BE2C (cell line): ENCODE measurements at regions not wholly inside any gene's neighbourhood (a gene's known extent, or its start where the extent isn't known, plus 50 kb on each side); places are given as distances from the start of the nearest gene placed in this dataset.

Source experiments
- DNase-seq: peaks from one replicate; pipeline ENCODE4 v3.0.0-alpha.2; 2020
- H3K27me3 ChIP-seq: fragments of 250-450 bp; sonication (Bioruptor Pico); 2 replicates; pipeline ENCODE4 v1.5.1; 2020; ENCODE audit warnings: mild to moderate bottlenecking
- H3K36me3 ChIP-seq: fragments of 250-450 bp; sonication (Bioruptor Pico); 2 replicates; pipeline ENCODE4 v1.5.1; 2020; ENCODE audit warnings: mild to moderate bottlenecking
- H3K4me1 ChIP-seq: fragments of 250-450 bp; sonication (Bioruptor Pico); 2 replicates; pipeline ENCODE4 v1.5.1; 2020
- H3K4me3 ChIP-seq: 2 replicates; pipeline ENCODE4 v1.5.1; 2011; ENCODE audit warnings: low read depth, low read length
- H3K9me3 ChIP-seq: fragments of 250-450 bp; sonication (Bioruptor Pico); 2 replicates; pipeline ENCODE4 v1.5.1; 2020
- CTCF ChIP-seq: IDR thresholded peaks from 2 replicates; pipeline ENCODE4 v1.5.1; 2012; ENCODE audit warnings: mild to moderate bottlenecking, low read depth, low read length

DNA sequence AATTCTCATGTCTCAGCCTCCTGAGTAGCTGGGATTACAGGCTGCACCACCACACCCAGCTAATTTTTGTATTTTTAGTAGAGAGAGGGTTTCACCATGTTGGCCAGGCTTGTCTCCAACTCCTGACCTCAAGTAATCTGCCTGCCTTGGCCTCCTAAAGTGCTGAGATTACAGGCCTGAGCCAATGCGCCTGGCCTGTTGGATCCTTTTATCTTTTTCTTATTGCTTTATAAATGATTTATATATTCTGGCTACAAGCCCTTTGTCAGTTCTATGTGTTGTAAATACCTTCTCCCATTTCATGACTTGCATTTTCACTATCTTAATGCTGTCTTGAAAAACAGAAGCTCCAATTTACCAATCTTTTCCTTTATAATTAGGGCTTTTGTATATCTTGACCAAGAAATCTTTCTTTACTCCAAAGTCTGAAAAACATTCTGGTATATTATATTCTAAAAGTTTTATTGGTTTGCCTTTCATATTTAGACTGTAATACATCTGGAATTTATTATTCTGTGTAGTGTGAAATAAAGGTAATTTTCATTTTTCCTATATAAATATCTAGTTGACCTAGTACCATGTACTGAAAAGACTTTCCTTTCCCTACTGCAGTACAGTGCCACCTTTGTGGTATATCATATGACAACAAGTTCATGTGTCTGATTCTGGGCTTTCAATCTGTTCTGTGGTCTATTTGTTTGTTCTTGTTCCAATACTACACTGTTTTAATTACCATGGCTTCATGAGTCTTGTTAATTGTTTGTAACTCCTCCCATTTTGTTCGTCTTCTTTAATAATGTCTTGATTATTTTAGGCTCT is 52.9 kb upstream of the RNU6-1 start:
- Histone ChIP-seq H3K27me3 (no peaks in the 10 kb centered on the region), H3K4me3 (no peak overlapping the region), H3K36me3 (no peaks in the 10 kb centered on the region), H3K9me3 (no peaks in the 10 kb centered on the region), H3K4me1 (peaks cover under 1% of the 10 kb centered on the region; the same call in 1 of the 2 replicates)
- DNase-seq = no peak
- no peak for TF ChIP-seq CTCF

- Histone ChIP-seq H3K4me1 (peaks cover 2% of the 10 kb centered on the region; the same call in 1 of the 2 replicates), H3K36me3 (no peaks in the 10 kb centered on the region), H3K27me3 (no peaks in the 10 kb centered on the region), H3K9me3 (no peaks in the 10 kb centered on the region), H3K4me3 (no peak overlapping the region)
- no peak for TF ChIP-seq CTCF
- no peak for DNase-seq
Observed at GRCh38 chr15:67895237-67895636, 55.4 kb upstream of the RNU6-1 start.

DNA sequence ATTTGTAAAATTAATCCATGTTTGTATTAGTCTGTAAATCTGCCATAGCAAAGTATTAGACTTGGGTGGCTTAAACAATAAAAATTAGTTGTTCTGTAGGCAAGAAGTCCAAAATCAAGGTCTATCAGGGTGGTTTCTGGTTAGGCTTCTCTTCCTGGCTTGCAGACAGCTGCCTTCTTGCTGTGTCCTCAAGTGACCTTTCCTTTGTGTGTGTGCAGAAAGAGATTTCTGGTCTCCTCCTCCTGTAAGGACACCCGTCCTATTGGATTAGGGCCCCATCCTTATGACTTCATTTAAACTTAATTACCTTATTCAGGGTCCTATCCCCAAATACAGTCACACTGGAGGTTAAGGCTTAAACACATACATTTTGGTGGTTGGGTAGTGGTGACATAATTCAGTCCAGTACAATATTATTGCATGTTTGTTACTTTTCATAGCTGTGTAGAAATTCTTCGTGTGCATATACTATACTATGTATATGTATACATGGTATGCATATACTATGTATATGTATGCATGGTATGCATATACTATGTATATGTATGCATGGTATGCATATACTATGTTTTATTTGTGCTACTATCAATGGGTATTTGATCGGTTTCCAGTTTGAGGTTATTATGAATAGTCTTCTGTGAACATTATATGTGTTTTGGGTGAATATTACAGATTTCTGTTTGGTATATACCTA is 57.9 kb upstream of the RNU6-1 start:
- DNase-seq = no peak
- TF ChIP-seq CTCF = no peak
- Histone ChIP-seq H3K4me1 (peaks cover 2% of the 10 kb centered on the region; the same call in 1 of the 2 replicates), H3K4me3 (no peak overlapping the region), H3K36me3 (no peaks in the 10 kb centered on the region), H3K27me3 (no peaks in the 10 kb centered on the region), H3K9me3 (no peaks in the 10 kb centered on the region)

DNA sequence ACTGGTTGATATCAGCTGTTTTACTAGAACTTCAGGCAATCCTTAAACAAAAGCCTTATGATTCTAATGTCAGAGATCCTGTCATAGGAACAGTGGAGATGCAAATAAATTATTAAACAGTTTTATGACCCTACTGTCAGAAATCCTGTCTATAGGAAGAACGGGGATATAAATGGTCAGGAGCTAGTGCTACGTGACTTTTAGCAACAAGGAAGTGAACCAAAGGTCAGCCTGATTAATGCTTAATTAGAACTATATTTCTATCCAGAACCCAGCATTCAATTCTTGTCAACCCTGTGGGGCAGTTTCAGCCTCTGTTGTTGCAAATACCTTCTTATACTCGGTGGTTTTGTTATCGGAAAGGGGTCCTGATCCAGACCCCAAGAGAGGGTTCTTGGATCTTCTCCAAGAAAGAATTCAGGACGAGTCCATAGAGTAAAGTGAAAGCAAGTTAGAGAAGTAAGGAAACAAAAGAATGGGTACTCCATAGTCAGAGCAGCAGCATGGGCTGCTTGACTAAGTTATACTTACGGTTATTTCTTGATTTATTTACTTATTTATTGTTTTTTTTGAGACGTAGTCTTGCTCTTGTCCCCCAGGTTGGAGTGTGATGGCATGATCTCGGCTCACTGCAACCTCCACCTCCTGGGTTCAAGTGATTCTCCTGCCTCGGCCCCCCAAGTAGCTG is 59.9 kb upstream of the RNU6-1 start:
- Histone ChIP-seq H3K4me3 (no peak overlapping the region), H3K9me3 (no peaks in the 10 kb centered on the region; the same call in 1 of the 2 replicates), H3K27me3 (no peaks in the 10 kb centered on the region), H3K4me1 (peaks cover 2% of the 10 kb centered on the region; the same call in 1 of the 2 replicates), H3K36me3 (no peaks in the 10 kb centered on the region)
- TF ChIP-seq CTCF = no peak
- no peak for DNase-seq

DNA sequence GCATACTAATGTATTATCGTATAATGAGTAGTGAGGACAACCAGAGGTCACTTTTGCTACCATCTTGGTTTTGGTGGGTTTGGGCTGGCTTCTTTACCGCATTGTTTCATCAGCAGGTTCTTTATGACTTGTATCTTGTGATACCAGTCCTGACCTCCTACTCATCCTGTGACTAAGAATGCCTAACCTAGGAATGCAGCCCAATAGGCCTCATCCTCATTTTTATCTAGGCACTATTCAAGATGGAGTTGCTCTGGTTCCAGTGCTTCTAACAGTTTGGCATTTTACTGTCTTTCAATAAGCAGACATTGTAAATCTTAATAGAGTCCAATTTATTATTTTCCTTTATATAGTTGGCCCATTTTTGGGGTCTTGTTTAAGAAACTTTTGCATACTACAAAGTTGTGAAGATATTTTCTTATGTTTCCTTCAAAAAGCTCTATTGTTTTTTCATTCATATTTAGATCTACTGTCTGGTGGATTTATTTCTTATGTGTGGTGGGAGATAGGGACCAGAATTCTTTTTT is 60.8 kb upstream of the RNU6-1 start:
- H3K4me1 ChIP-seq = peaks cover 2% of the 10 kb centered on the region; the same call in 1 of the 2 replicates
- no peak for TF ChIP-seq CTCF
- H3K27me3 ChIP-seq = no peaks in the 10 kb centered on the region
- H3K4me3 ChIP-seq = no peak overlapping the region
- no peaks in the 10 kb centered on the region; the same call in 1 of the 2 replicates for H3K9me3 ChIP-seq
- H3K36me3 ChIP-seq = no peaks in the 10 kb centered on the region
- no peak for DNase-seq
